22Rv1 (cell line): ENCODE measurements at regions not wholly inside any gene's neighbourhood (a gene's known extent, or its start where the extent isn't known, plus 50 kb on each side); places are given as distances from the start of the nearest gene placed in this dataset.

Experiments
- CTCF ChIP-seq: fragments of 450-650 bp; IDR thresholded peaks from 2 replicates; pipeline ENCODE4 v1.5.1; 2017; ENCODE audit warnings: mild to moderate bottlenecking
- ZFX ChIP-seq: fragments of 450-650 bp; IDR thresholded peaks from 2 replicates; pipeline ENCODE4 v1.6.1; 2017; ENCODE audit warnings: antibody characterized with exemption, borderline replicate concordance

DNA sequence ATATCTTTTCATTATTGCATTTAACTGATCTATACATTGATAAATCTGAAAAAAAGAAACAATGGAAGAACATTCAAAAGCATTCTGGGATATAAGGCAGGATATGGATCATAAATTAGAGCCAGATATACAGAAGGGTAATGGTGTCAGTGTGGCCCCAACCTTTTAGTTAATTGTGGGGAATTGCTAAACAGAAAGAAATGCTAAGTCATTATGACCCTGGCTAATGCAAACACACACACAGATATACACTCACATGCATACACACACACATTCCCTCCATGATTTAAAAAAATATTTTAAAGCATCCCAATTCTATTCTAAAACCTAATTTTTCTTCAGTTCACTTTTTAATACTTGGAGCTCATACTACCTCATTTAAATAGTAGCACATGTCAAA lies 404.5 kb downstream of the BCAT1 start:
- no peak for TF ChIP-seq CTCF
- no peak for TF ChIP-seq ZFX
